ENCODE measurements at regions not wholly inside any gene's neighbourhood (a gene's known extent, or its start where the extent isn't known, plus 50 kb on each side); places are given as distances from the start of the nearest gene placed in this dataset.

- Histone ChIP-seq H3K9ac (no peak overlapping the region), H3K4me2 (no peak overlapping the region), H4K20me1 (ENCODE audit: insufficient read depth) (no peaks in the 10 kb centered on the region), H3K27ac (no peak overlapping the region), H2AFZ (ENCODE audit: low read depth) (no peak overlapping the region), H3K36me3 (ENCODE audit: insufficient read depth) (no peaks in the 10 kb centered on the region), H3K4me3 (IDR thresholded peaks at IDR 0.05; ENCODE audit: insufficient read depth, low read depth, low read length) (no peak overlapping the region), H3K4me1 (ENCODE audit: low read depth, poor library complexity, severe bottlenecking) (no peaks in the 10 kb centered on the region), H3K79me2 (ENCODE audit: insufficient read depth, low read depth) (no peaks in the 10 kb centered on the region), H3K27me3 (ENCODE audit: insufficient read depth, low read depth) (no peaks in the 10 kb centered on the region)
- TF ChIP-seq CTCF (conservative IDR thresholded peaks at IDR 0.05; ENCODE audit: low read depth, low read length), result no peak
Observed at GRCh38 chrX:39731735-39732134, 366.0 kb downstream of the BCOR start.

- Histone ChIP-seq H3K27ac (no peak overlapping the region), H2AFZ (ENCODE audit: low read depth) (no peak overlapping the region), H3K79me2 (ENCODE audit: insufficient read depth, low read depth) (no peaks in the 10 kb centered on the region), H4K20me1 (ENCODE audit: insufficient read depth) (no peaks in the 10 kb centered on the region), H3K36me3 (ENCODE audit: insufficient read depth) (no peaks in the 10 kb centered on the region), H3K4me2 (no peak overlapping the region), H3K4me1 (ENCODE audit: low read depth, poor library complexity, severe bottlenecking) (no peaks in the 10 kb centered on the region), H3K9ac (no peak overlapping the region), H3K27me3 (ENCODE audit: insufficient read depth, low read depth) (no peaks in the 10 kb centered on the region), H3K4me3 (IDR thresholded peaks at IDR 0.05; ENCODE audit: insufficient read depth, low read depth, low read length) (no peak overlapping the region)
- no peak for TF ChIP-seq CTCF (conservative IDR thresholded peaks at IDR 0.05; ENCODE audit: low read depth, low read length)
Observed at GRCh38 chrX:39733745-39734144, 364.0 kb downstream of the BCOR start.

GRCh38 chrX:39734174-39734776 lies 363.5 kb downstream of the BCOR start:
- Histone ChIP-seq H3K27ac (no peak overlapping the region), H3K36me3 (ENCODE audit: insufficient read depth) (no peaks in the 10 kb centered on the region), H3K27me3 (ENCODE audit: insufficient read depth, low read depth) (no peaks in the 10 kb centered on the region), H4K20me1 (ENCODE audit: insufficient read depth) (no peaks in the 10 kb centered on the region), H3K79me2 (ENCODE audit: insufficient read depth, low read depth) (no peaks in the 10 kb centered on the region), H2AFZ (ENCODE audit: low read depth) (no peak overlapping the region), H3K4me1 (ENCODE audit: low read depth, poor library complexity, severe bottlenecking) (no peaks in the 10 kb centered on the region), H3K4me3 (IDR thresholded peaks at IDR 0.05; ENCODE audit: insufficient read depth, low read depth, low read length) (no peak overlapping the region), H3K4me2 (no peak overlapping the region), H3K9ac (no peak overlapping the region)
- TF ChIP-seq CTCF (conservative IDR thresholded peaks at IDR 0.05; ENCODE audit: low read depth, low read length), result no peak

GRCh38 chrX:39736216-39737211 lies 361.2 kb downstream of the BCOR start:
- H3K27ac ChIP-seq, result no peak overlapping the region
- H3K27me3 ChIP-seq (ENCODE audit: insufficient read depth, low read depth), result no peaks in the 10 kb centered on the region
- H3K4me2 ChIP-seq, result no peak overlapping the region
- no peaks in the 10 kb centered on the region for H3K79me2 ChIP-seq (ENCODE audit: insufficient read depth, low read depth)
- no peak for TF ChIP-seq CTCF (conservative IDR thresholded peaks at IDR 0.05; ENCODE audit: low read depth, low read length)
- no peaks in the 10 kb centered on the region for H4K20me1 ChIP-seq (ENCODE audit: insufficient read depth)
- H3K4me1 ChIP-seq (ENCODE audit: low read depth, poor library complexity, severe bottlenecking), result no peaks in the 10 kb centered on the region
- no peaks in the 10 kb centered on the region for H3K36me3 ChIP-seq (ENCODE audit: insufficient read depth)
- no peak overlapping the region for H3K9ac ChIP-seq
- H3K4me3 ChIP-seq (IDR thresholded peaks at IDR 0.05; ENCODE audit: insufficient read depth, low read depth, low read length), result no peak overlapping the region
- no peak overlapping the region for H2AFZ ChIP-seq (ENCODE audit: low read depth)
